ENCODE measurements at regions not wholly inside any gene's neighbourhood (a gene's known extent, or its start where the extent isn't known, plus 50 kb on each side); places are given as distances from the start of the nearest gene placed in this dataset.

DNA sequence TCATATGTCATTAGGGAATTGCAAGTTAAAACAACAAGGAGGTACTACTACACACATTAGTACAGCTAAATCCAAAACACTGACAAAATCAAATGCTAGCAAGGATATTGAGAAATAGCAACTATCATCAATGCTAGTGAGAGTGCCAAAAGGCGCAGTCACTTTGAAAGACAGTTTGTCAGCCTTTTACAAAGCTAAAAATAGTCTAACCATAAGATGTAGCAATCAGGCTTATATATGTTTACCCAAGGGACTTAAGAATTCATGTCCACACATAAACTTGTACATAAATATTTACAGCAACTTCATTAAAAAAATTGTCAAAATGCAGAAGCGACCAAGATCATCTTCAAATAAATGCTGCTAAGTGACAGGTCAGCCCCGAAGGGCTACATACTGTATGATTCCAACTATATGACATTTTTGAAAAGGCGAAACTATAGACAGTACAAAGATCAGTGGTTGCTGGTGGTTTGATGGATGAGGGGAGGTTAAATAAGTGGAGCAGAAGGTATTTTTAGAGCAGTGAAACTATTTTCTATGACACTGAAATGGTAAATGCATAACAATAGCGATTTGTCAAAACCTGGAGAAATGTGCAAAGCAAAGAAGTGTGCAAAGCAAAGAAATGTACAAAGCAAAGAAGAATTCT lies 704.8 kb downstream of the ARAP2 start:
- no peak for DNase-seq (ENCODE audit: low read depth in 3 of 3, low spot score in 2 of 3)

DNA sequence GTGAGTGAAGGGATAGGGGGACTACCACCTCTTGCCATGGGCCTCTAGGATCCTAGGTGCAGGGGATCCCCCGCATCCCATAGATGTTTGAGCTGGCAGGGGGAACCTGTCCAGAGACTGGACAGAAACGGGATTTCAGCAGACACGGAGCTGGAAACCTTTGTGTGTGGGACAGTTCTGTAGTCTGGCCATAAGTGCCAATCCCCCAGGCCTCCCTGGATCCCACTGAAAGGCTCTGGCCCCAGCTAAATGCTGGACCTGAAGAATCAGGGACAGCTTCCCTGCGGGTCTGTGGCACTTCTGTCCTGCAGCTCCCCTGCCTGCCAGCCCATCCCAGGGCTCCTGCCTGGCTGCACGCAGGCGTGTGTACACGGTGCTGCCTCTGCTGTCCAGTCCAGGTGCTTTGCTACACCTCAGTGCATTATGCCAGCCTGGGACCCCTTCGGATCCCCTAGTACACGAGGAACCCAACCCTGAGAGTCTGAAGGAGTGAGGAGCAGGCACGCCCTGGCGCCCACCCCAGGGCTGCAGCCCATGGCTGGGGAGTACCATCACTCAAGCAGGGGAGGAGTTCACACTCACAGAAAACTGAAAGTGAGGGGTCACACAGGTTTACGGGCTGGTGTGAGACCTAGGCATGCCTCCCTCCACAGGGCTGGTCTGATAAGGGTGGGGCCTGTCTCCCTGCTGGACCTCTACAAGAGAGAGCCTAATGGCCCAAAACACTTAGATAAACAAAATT lies 703.0 kb downstream of the ARAP2 start:
- DNase-seq (ENCODE audit: low read depth in 3 of 3, low spot score in 2 of 3) = no peak

DNA sequence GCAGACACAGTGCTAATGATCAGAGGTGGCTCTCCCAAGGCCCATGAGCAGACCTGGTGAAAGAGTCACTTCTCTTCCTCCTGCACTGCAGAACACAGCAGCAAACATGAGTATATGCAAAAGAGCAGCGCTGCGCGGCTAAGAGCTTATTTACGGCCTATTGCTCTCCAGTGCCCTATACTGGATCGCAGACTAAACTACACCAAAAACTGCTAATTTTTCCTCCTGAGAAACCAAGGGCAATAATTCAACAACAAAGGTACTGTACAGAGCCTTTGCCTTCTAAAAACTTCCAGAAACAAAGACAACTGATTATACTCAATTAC lies 702.5 kb downstream of the ARAP2 start:
- no peak for DNase-seq (ENCODE audit: low read depth in 3 of 3, low spot score in 2 of 3)

DNA sequence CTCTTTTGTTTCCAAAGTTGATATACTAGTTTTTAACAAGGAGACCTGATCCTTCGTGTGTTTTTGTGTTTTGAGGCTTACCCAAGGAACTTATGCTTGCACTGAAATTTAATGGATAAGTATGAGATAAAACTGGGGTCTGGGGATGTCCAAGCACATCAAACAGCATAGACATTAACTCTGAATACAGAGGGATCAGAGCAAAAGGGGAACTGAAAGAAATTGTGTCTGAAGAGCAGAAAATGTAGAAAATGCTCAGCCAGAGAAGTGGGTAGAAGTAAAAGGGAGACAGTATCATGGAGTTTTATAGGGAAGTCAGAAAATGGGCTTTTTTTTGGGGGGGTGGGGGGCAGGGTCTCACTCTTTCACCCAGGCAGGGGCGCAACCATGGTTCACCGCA lies 695.4 kb downstream of the ARAP2 start:
- DNase-seq (ENCODE audit: low read depth in 3 of 3, low spot score in 2 of 3) = no peak

DNA sequence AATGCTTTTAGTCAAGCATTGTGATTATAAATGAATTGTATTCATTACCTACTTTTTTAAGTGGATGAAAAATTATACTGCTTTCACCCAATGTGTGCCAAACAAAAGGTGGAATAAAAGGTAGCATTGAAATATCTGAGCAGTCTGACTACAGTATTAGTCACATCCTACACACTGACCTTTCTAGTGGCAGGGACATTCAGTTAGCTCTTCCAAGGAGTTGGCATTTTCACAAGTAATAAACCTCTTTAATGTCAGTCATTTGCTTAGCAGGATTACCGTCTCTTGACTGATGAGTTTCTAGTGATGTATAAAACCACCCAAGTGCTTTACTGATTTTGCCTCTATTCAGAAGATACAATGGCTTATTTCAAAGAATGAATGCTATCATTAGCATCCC lies 687.9 kb downstream of the ARAP2 start:
- DNase-seq (ENCODE audit: low read depth in 3 of 3, low spot score in 2 of 3) = no peak

DNA sequence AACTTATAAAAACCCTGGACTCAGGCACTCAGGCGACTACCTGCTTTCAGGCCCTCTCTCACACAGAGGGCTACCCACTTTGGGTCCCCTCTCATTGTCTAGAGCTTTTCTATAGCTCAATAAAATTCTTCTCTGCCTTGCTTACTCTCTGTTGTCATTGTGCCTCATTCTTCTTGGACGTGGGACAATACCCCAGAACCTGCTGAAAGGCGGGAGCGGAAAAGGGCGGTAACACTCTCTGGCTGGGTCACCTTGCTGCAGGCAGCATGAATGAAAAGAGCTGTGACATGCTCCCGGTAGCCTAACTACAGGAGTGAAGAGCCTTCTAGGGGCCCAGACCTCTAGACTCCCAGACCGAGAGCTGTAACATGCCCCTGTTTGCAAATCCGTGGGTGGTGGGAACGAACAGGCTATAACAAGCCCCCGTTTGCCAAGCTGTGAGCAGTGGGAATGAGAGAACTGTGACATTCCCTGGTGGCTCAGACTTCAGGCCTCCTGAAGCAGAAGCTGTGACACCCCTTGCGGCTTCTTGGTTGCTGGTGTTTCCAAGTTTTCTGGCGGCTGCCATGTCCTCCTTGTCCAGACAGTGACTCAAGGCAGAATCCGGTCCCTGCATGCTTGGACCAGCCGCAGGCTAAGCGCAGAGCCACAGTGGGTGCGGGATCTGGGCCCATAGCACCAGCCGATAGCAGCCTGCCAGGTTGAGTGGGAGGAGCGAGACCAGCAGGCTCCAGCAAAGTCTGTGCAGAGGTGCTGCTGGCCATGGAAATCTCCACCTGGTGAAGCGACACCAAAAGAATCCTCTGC lies 684.6 kb downstream of the ARAP2 start:
- no peak for DNase-seq (ENCODE audit: low read depth in 3 of 3, low spot score in 2 of 3)

DNA sequence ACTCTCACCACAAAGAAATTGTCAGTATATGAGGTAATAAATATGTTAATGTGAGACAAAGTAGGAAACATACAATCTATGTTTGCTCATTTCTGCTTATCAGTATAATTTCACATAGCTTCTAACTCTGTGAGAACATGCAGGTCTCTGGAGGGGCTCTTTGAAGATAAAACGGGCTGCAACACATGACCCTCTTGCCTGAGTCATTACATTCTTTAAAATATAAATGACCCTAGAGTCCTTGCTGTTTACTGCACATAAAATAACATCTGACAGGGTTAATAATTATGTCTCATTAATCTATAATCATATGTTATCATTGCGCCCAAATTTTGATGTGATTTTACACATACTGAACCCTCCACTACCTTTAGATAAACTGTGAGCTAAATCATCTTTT lies 681.5 kb downstream of the ARAP2 start:
- DNase-seq (ENCODE audit: low read depth in 3 of 3, low spot score in 2 of 3) = no peak

DNA sequence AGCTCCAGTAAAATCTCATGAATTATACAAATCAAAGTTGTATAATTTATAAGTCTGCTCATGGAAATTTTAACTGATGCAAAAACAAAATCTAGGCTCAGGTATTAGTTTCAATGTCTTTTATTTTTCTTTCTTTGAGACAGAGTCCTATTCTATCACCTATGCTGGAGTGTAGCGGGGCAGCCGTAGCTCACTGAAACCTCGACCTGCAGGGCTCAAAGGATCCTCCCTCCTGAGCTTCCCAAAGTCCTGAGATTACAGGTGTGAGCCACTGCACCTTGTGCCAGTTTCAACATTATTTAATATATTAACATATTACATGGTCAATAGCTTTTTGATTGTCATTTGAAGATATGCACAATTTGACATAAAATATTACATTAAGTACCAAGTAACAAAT lies 678.7 kb downstream of the ARAP2 start:
- DNase-seq (ENCODE audit: low read depth in 3 of 3, low spot score in 2 of 3) = no peak

DNA sequence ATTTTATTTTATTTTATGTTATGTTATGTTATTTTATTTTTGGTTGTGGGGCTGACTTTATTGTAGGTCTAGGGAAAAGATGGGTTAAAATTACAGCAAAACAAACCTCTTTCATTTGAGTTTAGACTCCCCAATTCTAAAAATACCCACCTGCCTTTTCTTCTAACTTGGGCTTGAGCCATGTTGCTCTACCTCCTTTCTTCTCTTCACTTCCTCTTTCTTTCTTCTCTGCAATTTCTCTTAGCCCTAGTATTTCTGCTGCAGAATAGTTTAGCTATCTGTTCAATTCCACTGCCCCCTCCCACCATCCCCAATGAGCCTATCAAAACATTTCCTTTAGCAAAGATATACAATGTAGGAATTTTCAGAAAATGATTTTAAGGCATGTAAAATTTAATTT lies 653.3 kb downstream of the ARAP2 start:
- no peak for DNase-seq (ENCODE audit: low read depth in 3 of 3, low spot score in 2 of 3)

DNA sequence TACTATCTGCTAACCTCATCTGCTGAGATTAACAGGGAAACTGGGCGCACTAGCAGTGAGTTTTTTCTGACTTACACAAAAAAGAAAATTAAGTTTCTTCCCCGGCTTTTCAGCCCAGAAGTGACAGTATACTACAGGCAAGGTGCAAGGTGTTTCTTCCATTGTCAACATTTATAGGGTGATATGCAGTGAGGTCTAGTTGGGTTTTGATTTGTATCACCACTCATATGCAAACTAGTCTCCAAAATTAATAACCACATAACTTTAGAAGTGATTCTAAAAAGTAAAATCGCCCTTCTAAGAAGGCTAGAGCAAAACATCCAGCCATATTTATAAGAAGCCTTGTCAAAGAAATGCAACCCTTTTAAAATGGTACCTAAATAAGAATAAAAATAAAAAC lies 640.1 kb downstream of the ARAP2 start:
- DNase-seq (ENCODE audit: low read depth in 3 of 3, low spot score in 2 of 3) = no peak

DNA sequence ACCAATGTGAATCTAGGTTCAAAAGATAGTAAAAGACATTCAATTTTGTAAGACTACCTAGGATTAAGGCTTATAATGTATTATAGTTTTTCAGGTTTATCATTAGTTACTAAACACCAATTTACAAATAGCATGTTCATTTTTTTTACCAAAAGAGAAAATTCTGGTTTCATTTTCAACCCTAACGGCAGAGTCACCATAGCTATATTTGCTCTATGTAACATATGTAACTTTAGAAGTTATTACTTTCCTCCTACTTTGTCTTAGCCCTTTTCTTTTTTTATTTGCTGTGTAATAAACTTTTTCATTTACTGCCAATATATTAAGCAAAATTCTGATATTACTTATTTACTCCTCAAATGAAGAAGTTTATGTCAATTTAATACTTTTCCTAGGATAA lies 639.6 kb downstream of the ARAP2 start:
- no peak for DNase-seq (ENCODE audit: low read depth in 3 of 3, low spot score in 2 of 3)

DNA sequence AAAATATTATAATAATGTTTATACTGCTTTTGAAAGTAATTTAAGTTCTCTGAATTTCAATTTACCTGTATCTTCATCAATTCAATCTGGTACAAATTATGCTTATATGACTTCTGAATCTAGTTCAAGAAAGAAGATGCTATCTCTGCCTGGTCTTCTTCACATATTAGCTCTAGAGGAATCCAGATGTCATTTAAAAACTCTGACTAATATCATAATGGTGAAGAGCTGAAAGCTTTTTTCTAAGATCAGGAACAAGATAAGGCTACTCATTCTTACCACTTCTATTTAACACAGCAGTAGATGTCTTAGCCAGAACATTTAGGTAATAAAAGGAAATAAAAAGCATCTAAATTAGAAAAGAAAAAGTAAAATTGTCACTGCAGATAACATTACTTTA lies 636.1 kb downstream of the ARAP2 start:
- DNase-seq (ENCODE audit: low read depth in 3 of 3, low spot score in 2 of 3) = no peak

DNA sequence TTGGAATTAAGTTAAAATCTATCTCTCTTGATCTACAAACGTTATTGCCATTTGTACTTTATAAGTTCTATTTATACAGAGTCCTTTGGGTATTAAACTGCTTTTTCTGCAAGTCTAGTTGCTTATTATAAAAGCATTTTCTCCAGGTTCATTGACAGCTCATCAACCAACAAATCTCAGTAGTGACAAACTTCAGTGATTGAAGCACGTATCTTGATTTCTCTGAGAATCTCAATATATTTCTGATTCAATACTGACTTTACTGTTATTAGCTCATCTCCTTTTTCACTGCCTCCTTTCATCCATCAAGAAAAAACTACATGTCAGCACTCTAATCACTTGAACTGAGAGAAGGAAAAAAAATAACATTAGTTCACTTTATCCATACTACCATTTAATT lies 630.2 kb downstream of the ARAP2 start:
- no peak for DNase-seq (ENCODE audit: low read depth in 3 of 3, low spot score in 2 of 3)

DNA sequence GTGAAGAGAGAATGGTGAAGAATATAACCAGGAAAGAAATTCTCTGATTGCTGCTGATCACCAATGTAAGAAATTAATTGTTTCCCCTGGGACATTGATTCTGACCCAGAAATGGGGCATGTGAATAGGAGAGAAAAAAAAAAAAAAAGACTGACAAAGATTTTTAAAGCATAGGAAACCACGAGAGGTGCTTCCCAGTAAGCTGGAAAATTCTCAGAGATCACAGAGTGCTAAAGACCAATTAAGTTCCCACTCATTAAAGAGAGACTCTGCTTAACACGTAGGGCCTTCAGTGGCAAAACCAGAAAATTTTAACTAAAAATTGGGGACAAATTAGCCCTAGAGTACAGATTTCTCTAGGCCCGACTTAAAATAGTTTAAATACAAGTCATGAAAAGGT lies 604.4 kb downstream of the ARAP2 start:
- DNase-seq (ENCODE audit: low read depth in 3 of 3, low spot score in 2 of 3) = no peak

DNA sequence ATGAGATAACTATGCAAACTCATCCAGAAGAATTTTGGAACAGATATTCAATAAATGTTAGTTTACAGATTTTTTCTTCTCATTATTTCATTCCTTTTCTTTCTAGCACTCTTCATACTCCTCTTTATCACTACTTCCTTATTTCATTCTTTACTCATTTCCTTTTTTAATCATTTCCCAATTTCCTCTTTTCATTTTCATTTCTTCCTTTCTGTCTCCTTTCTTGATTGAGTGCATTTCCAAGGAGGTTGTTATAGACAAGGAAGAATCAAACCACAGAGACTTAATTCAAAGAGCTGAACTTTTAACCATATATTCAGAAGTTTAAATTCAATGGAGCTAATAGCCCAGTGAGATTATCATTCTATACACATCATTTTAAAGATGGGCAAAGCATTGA lies 600.7 kb downstream of the ARAP2 start:
- DNase-seq (ENCODE audit: low read depth in 3 of 3, low spot score in 2 of 3) = no peak

DNA sequence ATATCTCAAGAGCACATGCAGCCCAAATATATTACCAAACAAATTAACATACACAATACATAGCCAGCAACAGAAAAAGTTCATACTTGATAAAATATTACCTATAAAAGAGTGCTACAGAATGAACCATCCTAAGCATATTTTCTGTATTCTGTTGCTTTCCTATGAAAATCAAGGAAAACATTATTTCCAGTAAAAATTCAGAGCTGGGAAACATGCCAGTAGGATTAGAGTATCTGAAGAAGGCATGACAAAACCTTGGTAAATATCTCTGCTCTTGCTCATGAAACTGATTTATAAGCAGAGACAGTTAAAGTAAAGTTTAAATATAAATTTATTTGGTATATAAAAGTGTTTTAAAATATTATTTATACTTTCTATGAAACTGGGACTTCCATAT lies 599.7 kb downstream of the ARAP2 start:
- no peak for DNase-seq (ENCODE audit: low read depth in 3 of 3, low spot score in 2 of 3)

DNA sequence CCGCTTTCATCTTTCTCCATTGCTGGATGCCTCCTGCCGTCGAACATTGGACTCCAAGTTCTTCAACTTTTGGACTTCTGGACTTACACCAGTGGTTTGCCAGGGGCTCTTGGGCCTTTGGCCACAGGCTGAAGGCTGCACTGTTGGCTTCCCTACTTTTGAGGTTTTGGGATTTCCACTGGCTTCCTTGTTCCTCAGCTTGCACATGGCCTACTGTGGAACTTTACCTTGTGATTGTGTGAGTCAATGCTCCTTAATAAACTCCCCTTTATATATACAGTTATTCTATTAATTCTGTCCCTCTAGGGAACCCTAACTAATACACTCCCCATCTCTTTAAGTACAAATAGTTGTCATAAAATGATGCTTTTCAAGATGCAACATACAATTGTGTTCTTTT lies 595.3 kb downstream of the ARAP2 start:
- no peak for DNase-seq (ENCODE audit: low read depth in 3 of 3, low spot score in 2 of 3)

DNA sequence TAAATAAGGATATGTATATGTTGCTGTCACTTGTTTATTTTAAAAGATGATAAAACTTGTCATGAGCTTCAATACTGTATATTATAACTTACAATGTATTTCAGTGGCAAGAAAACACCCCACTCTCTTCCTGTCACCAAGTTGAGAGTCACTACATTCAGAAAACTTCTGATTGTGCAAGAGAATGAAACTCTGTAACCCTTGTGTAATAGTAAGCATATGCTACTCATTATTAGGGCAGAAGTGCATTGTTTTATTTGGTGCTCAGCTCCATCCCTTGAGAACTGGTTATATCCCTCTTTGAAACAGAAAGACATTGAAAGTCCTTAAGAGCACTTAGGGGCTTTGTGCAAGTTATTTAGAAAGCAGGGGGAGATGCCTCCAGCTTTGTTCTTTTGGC lies 594.5 kb downstream of the ARAP2 start:
- DNase-seq (ENCODE audit: low read depth in 3 of 3, low spot score in 2 of 3) = no peak

DNA sequence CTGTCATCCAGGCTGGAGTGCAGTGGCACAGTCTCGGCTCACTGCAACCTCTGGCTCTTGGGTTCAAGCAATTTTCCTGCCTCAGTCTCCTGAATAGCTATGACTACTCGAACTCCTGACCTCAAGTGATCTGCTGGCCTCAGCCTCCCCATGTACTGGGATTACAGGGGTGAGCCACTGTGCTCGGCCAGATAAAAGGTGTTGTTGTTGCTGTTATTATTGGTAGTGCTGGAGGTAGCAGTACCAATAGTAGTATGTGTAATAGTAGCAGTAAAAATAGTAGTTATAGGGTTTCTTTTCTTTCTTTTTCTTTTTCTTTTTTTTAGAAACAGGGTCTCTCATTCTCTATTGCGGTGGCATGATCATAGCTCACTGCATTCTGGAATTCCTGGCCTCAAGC lies 592.1 kb downstream of the ARAP2 start:
- no peak for DNase-seq (ENCODE audit: low read depth in 3 of 3, low spot score in 2 of 3)

DNA sequence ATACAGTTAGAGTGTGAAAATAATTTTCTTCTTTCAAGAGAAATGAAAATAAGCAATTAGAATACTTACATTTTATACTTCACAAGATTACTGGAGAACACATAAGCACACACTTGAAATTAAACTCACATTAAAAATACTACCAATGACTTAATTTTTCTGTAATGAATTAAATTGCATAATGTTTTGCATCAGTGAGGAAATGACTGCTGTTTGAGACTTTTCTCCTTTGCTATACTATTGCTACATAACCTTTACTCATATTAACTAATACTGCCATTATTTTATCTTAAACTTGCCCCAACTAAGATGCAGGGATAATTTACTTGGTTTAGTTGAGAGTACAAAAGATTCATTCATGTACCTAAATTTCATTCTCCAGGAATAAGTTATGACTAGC lies 590.9 kb downstream of the ARAP2 start:
- DNase-seq (ENCODE audit: low read depth in 3 of 3, low spot score in 2 of 3) = no peak

DNA sequence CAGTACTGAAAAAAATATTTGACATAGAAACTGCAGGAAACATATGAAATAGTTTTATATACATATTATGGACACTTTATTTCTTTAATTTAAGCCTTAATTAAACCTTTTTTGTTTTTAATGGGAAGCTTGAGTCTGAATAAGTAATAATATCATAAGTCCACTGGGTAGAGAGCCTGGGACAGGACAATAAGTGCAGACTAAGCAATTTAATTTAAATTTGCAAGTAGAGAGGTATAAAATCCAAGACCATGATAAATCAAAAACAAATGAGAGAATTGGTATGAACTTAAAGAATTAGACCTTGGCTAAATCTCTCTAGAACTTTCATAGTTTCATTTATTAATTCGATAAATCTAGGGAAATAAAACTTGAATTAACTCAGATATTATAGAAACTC lies 571.2 kb downstream of the ARAP2 start:
- DNase-seq (ENCODE audit: low read depth in 3 of 3, low spot score in 2 of 3) = no peak

DNA sequence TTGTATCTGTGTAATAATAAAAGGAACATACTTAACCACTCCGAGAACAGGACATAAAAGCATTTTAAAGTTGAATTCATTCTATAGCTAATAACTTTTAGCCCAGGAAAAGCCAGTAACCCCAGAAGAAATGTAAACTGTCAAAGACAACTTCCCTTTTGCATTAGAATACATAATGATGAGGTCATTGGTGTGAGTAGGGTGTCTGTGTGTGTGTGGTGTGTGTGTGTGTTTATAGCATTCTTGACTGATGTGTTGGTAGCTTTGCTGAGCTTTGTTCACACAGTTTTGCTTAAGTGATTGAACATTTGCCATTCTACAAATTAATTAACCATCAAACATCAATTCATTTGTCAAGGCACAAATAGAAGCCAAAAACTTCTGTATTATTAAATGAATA lies 559.6 kb downstream of the ARAP2 start:
- no peak for DNase-seq (ENCODE audit: low read depth in 3 of 3, low spot score in 2 of 3)

Data from right renal cortex interstitium (tissue), 3 donors.